Activated CD8-positive, alpha-beta T cell treated with anti-CD3 and anti-CD28 coated beads for 36 hours (primary cell): ENCODE measurements at regions not wholly inside any gene's neighbourhood (a gene's known extent, or its start where the extent isn't known, plus 50 kb on each side); places are given as distances from the start of the nearest gene placed in this dataset.

Experiments
- ATAC-seq: fragments of 200-7000 bp; cut with Tn5 transposase; one replicate; pipeline ENCODE4 v1.10.0; 2021; ENCODE audit warnings: mild to moderate bottlenecking, moderate library complexity
- CTCF ChIA-PET: fragments of 350-600 bp; sonication (Branson Sonifier 250); formaldehyde crosslinking; loops from one replicate; lab custom pipeline; 2021; ENCODE audit warnings: antibody characterized with exemption; lab: Charles Lee
- POLR2A ChIA-PET: fragments of 350-600 bp; sonication (Branson Sonifier 250); formaldehyde crosslinking; loops from one replicate; lab custom pipeline; 2021; ENCODE audit warnings: antibody characterized with exemption; lab: Charles Lee
- DNase-seq: peaks from one replicate; pipeline ENCODE4 v3.0.0-alpha.2; 2020
- H3K27ac Mint-ChIP-seq: one replicate; pipeline ENCODE4 v1.8.0; 2021; ENCODE audit warnings: mild to moderate bottlenecking, mixed read lengths
- H3K27me3 Mint-ChIP-seq: one replicate; pipeline ENCODE4 v1.8.0; 2021; ENCODE audit warnings: mixed read lengths
- H3K36me3 Mint-ChIP-seq: one replicate; pipeline ENCODE4 v1.8.0; 2021; ENCODE audit warnings: low read depth, mixed read lengths
- H3K4me1 Mint-ChIP-seq: one replicate; pipeline ENCODE4 v1.8.0; 2021; ENCODE audit warnings: low read depth, mixed read lengths
- H3K4me3 Mint-ChIP-seq: one replicate; pipeline ENCODE4 v1.8.0; 2021; ENCODE audit warnings: mild to moderate bottlenecking, moderate library complexity, mixed read lengths
- H3K9me3 Mint-ChIP-seq: one replicate; pipeline ENCODE4 v1.8.0; 2021; ENCODE audit warnings: mixed read lengths
- CTCF ChIP-seq: fragments of 200-600 bp; IDR thresholded peaks from one replicate; pipeline ENCODE4 v1.8.0; 2022; ENCODE audit warnings: antibody characterized with exemption, mild to moderate bottlenecking
- intact Hi-C: fragments of 100-400 bp; cut with micrococcal nuclease; formaldehyde crosslinking; loops from one replicate; pipeline ENCODE4 v1.10.0; 2022

- POLR2A ChIA-PET, result no interaction called here
- H3K27me3 Mint-ChIP-seq, result no peaks in the 10 kb centered on the region
- H3K4me1 Mint-ChIP-seq, result no peaks in the 10 kb centered on the region
- intact Hi-C loops, result no loop called here
- no peaks in the 10 kb centered on the region for H3K36me3 Mint-ChIP-seq
- no peak overlapping the region for H3K27ac Mint-ChIP-seq
- DNase-seq (no peak), ATAC-seq (no peak)
- peaks cover 16% of the 10 kb centered on the region for H3K9me3 Mint-ChIP-seq
- no peak for TF ChIP-seq CTCF
- no peak overlapping the region for H3K4me3 Mint-ChIP-seq
- CTCF ChIA-PET, result interaction anchor here (0.9 kb wide), 1 partner anchor 72 kb away, joined by 3 read pairs; no protein-coding TSS in a partner anchor
Observed at GRCh38 chr2:59096973-59097372, 855.8 kb upstream of the FANCL start.

- Mint-ChIP-seq H3K27ac (no peak overlapping the region), H3K4me1 (no peaks in the 10 kb centered on the region), H3K27me3 (no peaks in the 10 kb centered on the region), H3K9me3 (peaks cover 9% of the 10 kb centered on the region), H3K4me3 (no peak overlapping the region), H3K36me3 (no peaks in the 10 kb centered on the region)
- TF ChIP-seq CTCF, result no peak
- ChIA-PET CTCF (no interaction called here), POLR2A (no interaction called here)
- DNase-seq (no peak), ATAC-seq (no peak)
- intact Hi-C loops, result no loop called here
Observed at GRCh38 chr2:59093571-59093970, 852.4 kb upstream of the FANCL start.

- Mint-ChIP-seq H3K36me3 (no peaks in the 10 kb centered on the region), H3K4me1 (no peaks in the 10 kb centered on the region), H3K27ac (no peak overlapping the region), H3K4me3 (no peak overlapping the region), H3K27me3 (no peaks in the 10 kb centered on the region), H3K9me3 (peaks cover 1% of the 10 kb centered on the region)
- no peak for DNase-seq
- ATAC-seq, result no peak
- POLR2A ChIA-PET, result no interaction called here
- intact Hi-C loops, result no loop called here
- CTCF ChIA-PET, result no interaction called here
- no peak for TF ChIP-seq CTCF
Observed at GRCh38 chr2:59084326-59084725, 843.2 kb upstream of the FANCL start.

GRCh38 chr2:59083075-59083828 is 842.1 kb upstream of the FANCL start:
- DNase-seq (no peak), ATAC-seq (no peak)
- Mint-ChIP-seq H3K4me3 (no peak overlapping the region), H3K4me1 (no peaks in the 10 kb centered on the region), H3K27ac (no peak overlapping the region), H3K27me3 (no peaks in the 10 kb centered on the region), H3K36me3 (no peaks in the 10 kb centered on the region), H3K9me3 (peaks cover 1% of the 10 kb centered on the region)
- no peak for TF ChIP-seq CTCF
- CTCF ChIA-PET, result no interaction called here
- intact Hi-C loops, result no loop called here
- POLR2A ChIA-PET, result no interaction called here

GRCh38 chr2:59082657-59083056 is 841.5 kb upstream of the FANCL start:
- POLR2A ChIA-PET, result no interaction called here
- Mint-ChIP-seq H3K9me3 (peaks cover 1% of the 10 kb centered on the region), H3K27ac (no peak overlapping the region), H3K4me1 (no peaks in the 10 kb centered on the region), H3K36me3 (no peaks in the 10 kb centered on the region), H3K4me3 (no peak overlapping the region), H3K27me3 (no peaks in the 10 kb centered on the region)
- intact Hi-C loops, result no loop called here
- ATAC-seq (no peak), DNase-seq (no peak)
- TF ChIP-seq CTCF, result no peak
- CTCF ChIA-PET, result no interaction called here
